Ishikawa (cell line): ENCODE measurements at regions not wholly inside any gene's neighbourhood (a gene's known extent, or its start where the extent isn't known, plus 50 kb on each side); places are given as distances from the start of the nearest gene placed in this dataset.

Source experiments
- CEBPB ChIP-seq: IDR thresholded peaks from 2 replicates; pipeline ENCODE4 v1.6.1; 2012
- EP300 ChIP-seq: IDR thresholded peaks from 2 replicates; pipeline ENCODE4 v1.6.1; 2012; ENCODE audit warnings: borderline replicate concordance
- FOXM1 ChIP-seq: IDR thresholded peaks from 2 replicates; pipeline ENCODE4 v1.6.1; 2012; ENCODE audit warnings: low read depth, borderline replicate concordance
- MAX ChIP-seq: IDR thresholded peaks from 2 replicates; pipeline ENCODE4 v1.6.1; 2012
- NFIC ChIP-seq: IDR thresholded peaks from 2 replicates; pipeline ENCODE4 v1.6.1; 2012
- REST ChIP-seq: IDR thresholded peaks from 2 replicates; pipeline ENCODE4 v1.6.1; 2012; ENCODE audit warnings: low read depth, mild to moderate bottlenecking
- TAF1 ChIP-seq: IDR thresholded peaks from 2 replicates; pipeline ENCODE4 v1.6.1; 2012; ENCODE audit warnings: low read depth, mild to moderate bottlenecking
- USF1 ChIP-seq: IDR thresholded peaks from 2 replicates; pipeline ENCODE4 v1.6.1; 2012
- YY1 ChIP-seq: IDR thresholded peaks from 2 replicates; pipeline ENCODE4 v1.6.1; 2012; ENCODE audit warnings: low read depth

GRCh38 chr4:43651991-43652390, 759.5 kb downstream of the GRXCR1 start:
- TF ChIP-seq FOXM1 (no peak), CEBPB (no peak), TAF1 (no peak), YY1 (no peak), REST (no peak), USF1 (no peak), NFIC (no peak), EP300 (no peak), MAX (no peak)
